ENCODE measurements at regions not wholly inside any gene's neighbourhood (a gene's known extent, or its start where the extent isn't known, plus 50 kb on each side); places are given as distances from the start of the nearest gene placed in this dataset.
"Not testable (repeated sequence)": the region's sequence is repeated elsewhere in the genome, so short reads cannot be mapped to it uniquely, and the experiment has no call there.

- TF ChIP-seq CTCF, EZH2 (IDR thresholded peaks at IDR 0.05): not testable (repeated sequence)
These were observed 998.9 kb upstream of the MIR17HG start for GRCh38 chr13:90348477-90349136.

All from neural progenitor cell (in vitro differentiated cells).